Activated T-cell treated with anti-CD3 and anti-CD28 coated beads, Interleukin-2, amount 50 U/mL, for 4 hours (primary cell): ENCODE measurements at regions not wholly inside any gene's neighbourhood (a gene's known extent, or its start where the extent isn't known, plus 50 kb on each side); places are given as distances from the start of the nearest gene placed in this dataset.

ENCODE experiments used
- ATAC-seq, 2 donors: fragments of 200-7000 bp; cut with Tn5 transposase; one replicate each; pipeline ENCODE4 v1.10.0; 2021
- DNase-seq: peaks from one replicate; pipeline ENCODE4 v3.0.0-alpha.2; 2020
- H3K27me3 Mint-ChIP-seq: one replicate; pipeline ENCODE4 v1.8.0; 2021; ENCODE audit warnings: low read depth, mixed read lengths
- H3K36me3 Mint-ChIP-seq: one replicate; pipeline ENCODE4 v1.8.0; 2022; ENCODE audit warnings: mixed read lengths; ENCODE audit not compliant: insufficient read depth
- H3K4me1 Mint-ChIP-seq: one replicate; pipeline ENCODE4 v1.8.0; 2021; ENCODE audit warnings: low read depth, mixed read lengths
- H3K4me3 Mint-ChIP-seq: one replicate; pipeline ENCODE4 v1.8.0; 2021; ENCODE audit warnings: mild to moderate bottlenecking, moderate library complexity, mixed read lengths
- H3K9me3 Mint-ChIP-seq: one replicate; pipeline ENCODE4 v1.8.0; 2021; ENCODE audit warnings: mixed read lengths

- no peaks in the 10 kb centered on the region for H3K27me3 Mint-ChIP-seq
- DNase-seq = no peak
These were observed 837.8 kb downstream of the QKI start for GRCh38 chr6:164252291-164252690.

GRCh38 chr6:164247106-164247505 is 832.6 kb downstream of the QKI start:
- no peaks in the 10 kb centered on the region for H3K4me1 Mint-ChIP-seq
- ATAC-seq = no peak
- DNase-seq = no peak
- H3K36me3 Mint-ChIP-seq = no peaks in the 10 kb centered on the region
- H3K9me3 Mint-ChIP-seq = no peaks in the 10 kb centered on the region
- no peak overlapping the region for H3K4me3 Mint-ChIP-seq
- no peaks in the 10 kb centered on the region for H3K27me3 Mint-ChIP-seq

More at GRCh38 chr6:164252291-164252690, 837.8 kb downstream of the QKI start:
- Mint-ChIP-seq H3K9me3 (no peaks in the 10 kb centered on the region), H3K4me3 (no peak overlapping the region), H3K4me1 (no peaks in the 10 kb centered on the region), H3K36me3 (no peaks in the 10 kb centered on the region)
- no peak for ATAC-seq

- H3K36me3 Mint-ChIP-seq = no peaks in the 10 kb centered on the region
- H3K27me3 Mint-ChIP-seq = no peaks in the 10 kb centered on the region
- H3K4me3 Mint-ChIP-seq = no peak overlapping the region
- no peaks in the 10 kb centered on the region for H3K4me1 Mint-ChIP-seq
- no peak for DNase-seq
- no peak for ATAC-seq
- H3K9me3 Mint-ChIP-seq = no peaks in the 10 kb centered on the region
These were observed 831.6 kb downstream of the QKI start for GRCh38 chr6:164246082-164246481.

- Mint-ChIP-seq H3K4me1 (no peaks in the 10 kb centered on the region), H3K27me3 (no peaks in the 10 kb centered on the region), H3K36me3 (no peaks in the 10 kb centered on the region), H3K9me3 (no peaks in the 10 kb centered on the region), H3K4me3 (no peak overlapping the region)
- no peak for ATAC-seq
- no peak for DNase-seq
These were observed 829.4 kb downstream of the QKI start for GRCh38 chr6:164243949-164244348.

GRCh38 chr6:164243012-164243610 is 828.6 kb downstream of the QKI start:
- no peaks in the 10 kb centered on the region for H3K9me3 Mint-ChIP-seq
- no peak overlapping the region for H3K4me3 Mint-ChIP-seq
- H3K4me1 Mint-ChIP-seq = no peaks in the 10 kb centered on the region
- no peaks in the 10 kb centered on the region for H3K36me3 Mint-ChIP-seq
- DNase-seq (no peak), ATAC-seq (no peak)
- no peaks in the 10 kb centered on the region for H3K27me3 Mint-ChIP-seq

GRCh38 chr6:164230804-164231203 is 816.3 kb downstream of the QKI start:
- H3K4me1 Mint-ChIP-seq = no peaks in the 10 kb centered on the region
- H3K9me3 Mint-ChIP-seq = no peaks in the 10 kb centered on the region
- H3K36me3 Mint-ChIP-seq = no peaks in the 10 kb centered on the region
- DNase-seq = no peak
- no peaks in the 10 kb centered on the region for H3K27me3 Mint-ChIP-seq
- no peak overlapping the region for H3K4me3 Mint-ChIP-seq
- no peak for ATAC-seq

- Mint-ChIP-seq H3K4me1 (no peaks in the 10 kb centered on the region), H3K27me3 (no peaks in the 10 kb centered on the region), H3K9me3 (no peaks in the 10 kb centered on the region), H3K4me3 (no peak overlapping the region), H3K36me3 (no peaks in the 10 kb centered on the region)
- ATAC-seq = no peak
- DNase-seq = no peak
These were observed 815.7 kb downstream of the QKI start for GRCh38 chr6:164230259-164230658.

GRCh38 chr6:164229716-164230115 is 815.2 kb downstream of the QKI start:
- Mint-ChIP-seq H3K4me1 (no peaks in the 10 kb centered on the region), H3K4me3 (no peak overlapping the region), H3K27me3 (no peaks in the 10 kb centered on the region), H3K36me3 (no peaks in the 10 kb centered on the region), H3K9me3 (no peaks in the 10 kb centered on the region)
- ATAC-seq (no peak), DNase-seq (no peak)

- Mint-ChIP-seq H3K4me3 (no peak overlapping the region), H3K27me3 (no peaks in the 10 kb centered on the region), H3K4me1 (no peaks in the 10 kb centered on the region), H3K36me3 (no peaks in the 10 kb centered on the region), H3K9me3 (no peaks in the 10 kb centered on the region)
- ATAC-seq (no peak), DNase-seq (no peak)
These were observed 813.5 kb downstream of the QKI start for GRCh38 chr6:164227952-164228522.

- Mint-ChIP-seq H3K4me3 (no peak overlapping the region), H3K27me3 (no peaks in the 10 kb centered on the region), H3K9me3 (no peaks in the 10 kb centered on the region), H3K4me1 (no peaks in the 10 kb centered on the region), H3K36me3 (no peaks in the 10 kb centered on the region)
- DNase-seq (no peak), ATAC-seq (no peak)
These were observed 802.3 kb downstream of the QKI start for GRCh38 chr6:164216839-164217238.

- Mint-ChIP-seq H3K36me3 (no peaks in the 10 kb centered on the region), H3K4me1 (no peaks in the 10 kb centered on the region), H3K9me3 (no peaks in the 10 kb centered on the region), H3K4me3 (no peak overlapping the region), H3K27me3 (no peaks in the 10 kb centered on the region)
- ATAC-seq (no peak), DNase-seq (no peak)
These were observed 801.9 kb downstream of the QKI start for GRCh38 chr6:164216368-164216767.

GRCh38 chr6:164214066-164214465 is 799.5 kb downstream of the QKI start:
- Mint-ChIP-seq H3K27me3 (no peaks in the 10 kb centered on the region), H3K4me3 (no peak overlapping the region), H3K4me1 (no peaks in the 10 kb centered on the region), H3K36me3 (no peaks in the 10 kb centered on the region), H3K9me3 (no peaks in the 10 kb centered on the region)
- DNase-seq (no peak), ATAC-seq (no peak)

GRCh38 chr6:164211254-164211653 is 796.7 kb downstream of the QKI start:
- Mint-ChIP-seq H3K9me3 (no peaks in the 10 kb centered on the region), H3K36me3 (no peaks in the 10 kb centered on the region), H3K27me3 (no peaks in the 10 kb centered on the region), H3K4me1 (no peaks in the 10 kb centered on the region), H3K4me3 (no peak overlapping the region)
- ATAC-seq (no peak), DNase-seq (no peak)

- no peaks in the 10 kb centered on the region for H3K27me3 Mint-ChIP-seq
- no peak overlapping the region for H3K4me3 Mint-ChIP-seq
- ATAC-seq (no peak), DNase-seq (no peak)
- no peaks in the 10 kb centered on the region for H3K9me3 Mint-ChIP-seq
- H3K36me3 Mint-ChIP-seq = no peaks in the 10 kb centered on the region
- no peaks in the 10 kb centered on the region for H3K4me1 Mint-ChIP-seq
These were observed 796.3 kb downstream of the QKI start for GRCh38 chr6:164210783-164211182.

GRCh38 chr6:164210323-164210722 is 795.8 kb downstream of the QKI start:
- Mint-ChIP-seq H3K27me3 (no peaks in the 10 kb centered on the region), H3K4me3 (no peak overlapping the region), H3K9me3 (no peaks in the 10 kb centered on the region), H3K4me1 (no peaks in the 10 kb centered on the region), H3K36me3 (no peaks in the 10 kb centered on the region)
- ATAC-seq (no peak), DNase-seq (no peak)
